HG02623 (cell line): ENCODE measurements at regions not wholly inside any gene's neighbourhood (a gene's known extent, or its start where the extent isn't known, plus 50 kb on each side); places are given as distances from the start of the nearest gene placed in this dataset.
A peak's percentile ranks its signal among the peaks of the same experiment; 100 is the strongest.

Experiments used
- ATAC-seq: cut with Tn5 transposase; IDR thresholded peaks from one replicate; pipeline ENCODE4 v1.9.1; 2021; ENCODE audit warnings: moderate library complexity; ENCODE audit not compliant: unreplicated experiment

DNA sequence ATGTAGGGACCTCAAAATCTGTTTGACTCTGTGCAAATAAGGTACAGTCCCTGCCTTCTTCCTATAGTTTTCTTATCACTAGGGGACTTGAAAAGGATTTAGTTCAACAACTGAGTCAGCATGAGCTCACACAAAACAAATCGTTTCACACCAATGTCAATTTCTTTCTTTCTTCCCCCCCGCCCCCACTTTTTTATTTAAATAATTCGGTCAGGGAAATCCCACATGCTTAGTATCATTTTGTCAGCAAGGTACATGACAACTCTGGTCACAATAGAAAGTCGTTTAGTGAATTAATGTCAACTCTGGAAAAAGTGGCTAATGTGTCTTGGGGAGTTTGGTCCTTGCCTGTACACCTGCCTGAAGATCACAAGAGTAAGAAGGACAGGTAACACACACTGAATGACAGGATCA, 232.2 kb upstream of the PLEKHG7 start:
- ATAC-seq: peak; percentile 22

DNA sequence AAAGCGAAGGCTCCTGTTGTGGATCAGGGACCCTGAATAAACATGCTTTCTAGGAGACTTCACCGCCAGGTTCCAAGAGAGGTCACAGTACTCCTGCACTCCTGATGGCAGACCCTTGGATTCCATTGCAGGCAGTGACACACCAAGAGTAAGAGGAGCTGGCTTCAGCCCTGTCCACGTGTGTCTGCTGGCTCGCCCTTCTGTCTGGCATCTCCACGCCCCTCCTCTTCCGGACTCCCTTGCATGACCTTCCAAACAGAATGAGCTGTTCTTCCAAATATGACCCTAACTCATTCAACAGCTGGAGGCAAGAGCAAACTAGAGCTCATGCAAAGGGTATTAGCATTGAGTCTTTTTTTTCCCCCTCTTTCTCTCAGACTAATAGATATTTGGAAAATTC, 233.0 kb upstream of the PLEKHG7 start:
- ATAC-seq: no peak

DNA sequence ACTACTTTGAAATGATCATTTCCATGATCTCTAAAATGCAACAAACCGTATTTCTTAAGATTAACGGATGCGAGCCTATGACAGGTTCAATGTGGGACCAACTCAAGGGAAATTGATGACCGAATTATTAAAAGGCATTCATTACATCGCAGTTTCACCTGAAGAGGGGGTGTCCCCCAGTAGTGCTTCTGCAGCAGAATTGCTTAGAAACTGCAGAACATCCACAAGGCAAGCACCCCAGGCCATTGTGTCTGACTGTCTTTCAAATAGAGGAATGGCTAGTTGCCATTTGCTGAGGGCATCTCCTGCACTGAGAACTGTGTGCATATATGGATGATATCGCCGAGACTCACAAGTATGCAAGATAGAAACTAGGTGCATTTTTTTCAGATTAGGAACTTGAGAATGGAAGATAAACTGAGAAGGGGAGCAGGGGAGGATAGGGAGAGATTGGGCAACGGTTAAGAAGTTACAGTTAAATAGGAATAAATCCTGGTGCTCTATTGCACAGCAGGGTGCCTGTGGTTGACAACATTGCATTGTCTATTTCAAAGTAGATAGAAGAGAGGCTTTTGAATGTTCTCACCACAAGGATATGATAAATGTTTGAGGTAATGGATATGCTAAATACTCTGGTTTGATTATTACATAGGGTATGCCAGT, 234.3 kb upstream of the PLEKHG7 start:
- no peak for ATAC-seq

DNA sequence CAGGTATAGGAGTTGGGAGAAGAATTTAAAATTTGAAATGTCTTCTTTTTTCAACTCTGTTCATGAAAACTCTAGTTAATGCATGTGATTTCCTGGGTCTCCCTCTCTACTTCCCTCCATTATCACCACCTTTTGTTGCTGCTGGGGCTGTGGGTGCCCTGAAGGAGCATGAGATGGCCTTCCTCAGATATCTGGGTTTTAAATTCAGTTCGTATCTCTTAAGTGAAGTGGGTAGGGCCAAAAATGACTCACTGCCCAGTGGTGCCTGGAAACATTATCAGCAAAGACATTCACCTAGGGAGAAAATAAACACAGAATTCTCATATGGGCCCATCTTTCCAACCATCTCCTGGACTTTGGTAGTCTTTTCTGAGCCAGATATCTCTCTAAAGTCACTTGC, 234.9 kb upstream of the PLEKHG7 start:
- ATAC-seq: no peak

DNA sequence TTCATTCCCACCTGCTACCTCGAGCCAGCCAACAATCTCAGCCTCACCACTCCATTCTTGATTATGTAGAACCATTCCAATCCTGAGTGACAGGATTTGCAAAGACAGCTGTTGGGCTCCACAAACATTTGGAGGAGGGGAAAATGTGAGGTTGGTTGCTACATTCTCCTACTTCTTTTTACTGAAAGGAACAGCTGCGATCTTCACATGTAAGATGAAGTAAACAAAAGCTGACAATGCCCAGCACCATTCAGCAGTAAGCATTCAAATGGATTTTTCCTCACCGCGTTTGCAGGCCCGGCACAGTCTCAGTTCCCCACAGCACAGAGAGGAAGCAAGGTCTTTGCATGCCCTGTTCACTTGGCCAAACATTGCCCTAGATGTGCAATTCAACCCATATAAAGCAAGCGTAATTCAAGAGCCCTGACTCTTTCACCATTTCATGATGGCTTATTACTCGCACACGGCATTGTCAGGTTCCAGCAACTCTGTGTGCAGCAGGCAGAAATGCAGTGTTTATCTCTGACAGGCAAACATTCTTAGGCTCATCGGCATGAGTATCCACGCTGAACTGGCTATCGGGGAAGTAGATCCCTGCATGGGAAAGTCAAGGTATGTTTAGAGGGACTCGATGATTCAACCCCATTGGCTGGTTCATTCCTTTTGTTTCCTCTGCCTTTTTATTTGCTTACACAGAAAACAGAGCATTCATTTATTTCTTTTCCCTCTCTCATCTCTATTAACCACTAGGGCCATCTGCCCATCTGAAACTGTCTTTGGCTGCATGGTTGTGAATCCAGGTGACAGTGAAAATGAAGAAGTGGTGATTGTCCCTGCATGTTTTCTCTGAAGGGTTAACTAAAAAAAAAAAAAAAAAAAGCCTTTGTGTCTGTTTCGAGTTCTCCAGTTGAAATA, 236.1 kb upstream of the PLEKHG7 start:
- ATAC-seq: peak; percentile 38

DNA sequence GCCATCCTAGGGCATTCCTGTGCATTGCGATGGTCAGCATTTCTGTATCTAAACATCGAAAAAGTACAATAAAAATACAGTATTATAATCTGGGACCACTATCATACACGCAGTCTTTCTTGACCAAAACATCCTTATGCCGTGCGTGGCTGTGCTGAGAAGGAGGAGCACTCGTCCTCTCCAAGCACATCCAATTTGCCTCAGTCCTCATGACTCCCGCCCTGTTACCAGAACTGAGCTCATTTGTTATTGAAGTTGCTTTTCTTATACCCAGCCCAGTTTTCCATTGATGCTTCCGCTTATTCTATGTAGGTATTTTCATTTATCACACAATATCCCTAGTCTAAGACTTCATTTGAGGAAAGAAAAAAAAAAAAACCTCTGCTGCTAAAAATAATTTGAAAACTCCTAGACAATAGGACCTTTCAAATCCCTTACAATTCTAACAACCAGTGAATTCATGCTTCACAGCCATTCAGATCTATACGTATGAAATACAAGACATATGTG, 236.9 kb upstream of the PLEKHG7 start:
- no peak for ATAC-seq

DNA sequence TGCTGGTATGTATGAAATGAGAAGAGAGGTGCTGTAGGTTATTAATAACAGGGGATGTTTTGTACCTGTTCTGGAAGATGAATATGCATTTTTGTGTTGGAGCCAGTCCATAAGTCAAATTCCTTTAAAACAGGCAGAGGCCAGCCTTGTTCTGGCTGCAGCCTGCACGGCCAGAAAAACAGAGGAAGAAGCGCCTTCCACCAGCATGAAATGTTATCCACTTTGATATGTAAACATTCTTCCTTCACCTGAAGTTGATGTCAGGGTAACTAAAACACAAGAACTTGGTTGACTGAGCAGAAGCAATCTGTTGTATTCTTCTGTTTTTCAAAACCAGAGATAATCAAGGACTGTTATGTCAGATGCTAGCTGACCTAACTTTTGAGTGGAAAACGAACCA, 237.9 kb upstream of the PLEKHG7 start:
- no peak for ATAC-seq

DNA sequence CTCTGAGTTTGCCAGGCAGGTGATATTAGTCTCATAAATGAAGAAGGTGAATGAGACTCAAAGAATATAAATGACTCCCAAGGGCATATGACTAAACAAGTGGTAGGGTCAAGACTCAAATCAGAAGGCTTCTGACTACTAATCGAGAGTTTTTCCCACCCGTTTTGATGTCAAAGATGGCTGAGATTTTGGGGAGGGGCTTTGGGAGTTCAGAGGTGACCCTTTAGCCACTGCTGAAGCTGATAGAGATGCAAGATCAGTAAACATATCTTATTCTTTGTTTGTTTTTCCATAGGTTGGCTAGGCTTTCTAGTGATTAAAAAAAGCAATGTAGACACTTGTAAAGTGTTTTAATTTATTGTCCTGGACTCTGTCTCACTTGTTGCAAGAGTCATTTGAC, 239.6 kb upstream of the PLEKHG7 start:
- no peak for ATAC-seq

DNA sequence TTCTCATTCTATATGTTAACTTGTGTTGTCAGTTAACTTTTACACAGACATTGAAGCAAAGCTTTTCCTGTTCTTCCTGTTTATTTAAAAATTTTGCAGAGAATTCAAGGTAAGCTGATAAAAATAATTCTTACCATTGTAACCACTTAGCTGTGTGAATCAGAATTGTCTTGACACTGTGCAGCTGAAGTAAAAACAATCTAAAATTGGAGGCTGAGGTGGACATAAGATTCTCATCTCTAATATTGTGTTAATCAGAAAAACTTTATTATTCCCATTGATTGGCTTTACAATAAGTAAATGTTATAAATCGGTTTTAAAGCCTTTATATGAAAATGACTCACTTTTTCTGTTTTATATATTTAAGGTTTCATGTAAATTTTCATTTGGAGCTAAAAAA, 240.3 kb upstream of the PLEKHG7 start:
- no peak for ATAC-seq

DNA sequence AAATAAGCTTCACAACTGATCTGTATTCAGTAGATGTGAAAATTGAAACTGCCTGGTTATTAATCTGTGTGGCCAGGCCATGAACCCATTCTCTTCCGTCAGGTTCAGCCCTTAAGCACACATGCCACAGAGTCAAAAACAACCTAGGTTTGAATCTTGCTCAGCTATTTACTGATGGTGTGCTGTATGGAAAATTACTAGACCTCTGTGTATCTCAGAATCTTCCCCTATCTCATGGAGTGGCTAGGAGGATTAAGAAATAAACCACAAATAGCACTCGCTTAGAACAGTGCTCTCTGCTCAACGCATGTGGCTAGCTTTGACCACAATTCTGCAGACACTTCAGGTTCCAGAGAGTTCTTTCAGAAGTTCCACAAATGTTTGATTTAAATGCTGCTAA, 240.7 kb upstream of the PLEKHG7 start:
- peak; percentile 53 for ATAC-seq

DNA sequence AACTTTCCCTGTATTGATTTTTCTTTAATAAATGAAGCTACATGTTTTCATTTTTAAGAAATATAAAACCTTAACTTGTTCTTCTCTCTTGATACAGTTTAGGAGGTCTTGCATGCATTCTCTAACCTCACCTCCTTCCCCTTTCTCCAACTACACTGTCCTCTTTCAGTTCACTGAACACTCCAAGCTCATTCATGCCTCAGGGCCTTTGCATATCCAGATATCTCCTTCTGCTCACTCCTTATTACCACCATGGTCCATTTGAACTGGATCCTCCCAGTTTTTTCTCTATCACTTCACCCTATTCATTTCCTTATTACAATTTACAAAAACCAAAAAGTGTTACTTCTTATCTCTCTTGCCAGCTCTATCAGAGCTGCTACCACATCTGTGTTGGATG, 242.9 kb upstream of the PLEKHG7 start:
- ATAC-seq: no peak

DNA sequence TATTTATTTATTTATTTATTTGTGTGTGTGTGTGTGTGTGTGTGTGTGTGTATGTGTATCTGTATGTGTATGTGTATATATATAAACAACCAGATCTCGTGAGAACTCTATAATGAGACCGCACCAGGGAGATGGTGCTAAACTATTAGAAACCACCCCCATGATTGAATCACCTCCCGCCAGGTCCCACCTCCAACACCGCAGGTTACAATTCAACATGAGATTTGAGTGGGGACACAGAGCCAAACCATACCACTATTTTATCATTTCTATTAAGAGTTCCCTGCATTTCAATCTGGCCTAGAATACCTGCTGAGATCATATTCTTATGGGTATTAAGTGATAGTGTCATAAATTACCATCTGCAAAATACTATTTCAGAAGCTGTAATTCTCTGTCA, 243.8 kb upstream of the PLEKHG7 start:
- no peak for ATAC-seq

DNA sequence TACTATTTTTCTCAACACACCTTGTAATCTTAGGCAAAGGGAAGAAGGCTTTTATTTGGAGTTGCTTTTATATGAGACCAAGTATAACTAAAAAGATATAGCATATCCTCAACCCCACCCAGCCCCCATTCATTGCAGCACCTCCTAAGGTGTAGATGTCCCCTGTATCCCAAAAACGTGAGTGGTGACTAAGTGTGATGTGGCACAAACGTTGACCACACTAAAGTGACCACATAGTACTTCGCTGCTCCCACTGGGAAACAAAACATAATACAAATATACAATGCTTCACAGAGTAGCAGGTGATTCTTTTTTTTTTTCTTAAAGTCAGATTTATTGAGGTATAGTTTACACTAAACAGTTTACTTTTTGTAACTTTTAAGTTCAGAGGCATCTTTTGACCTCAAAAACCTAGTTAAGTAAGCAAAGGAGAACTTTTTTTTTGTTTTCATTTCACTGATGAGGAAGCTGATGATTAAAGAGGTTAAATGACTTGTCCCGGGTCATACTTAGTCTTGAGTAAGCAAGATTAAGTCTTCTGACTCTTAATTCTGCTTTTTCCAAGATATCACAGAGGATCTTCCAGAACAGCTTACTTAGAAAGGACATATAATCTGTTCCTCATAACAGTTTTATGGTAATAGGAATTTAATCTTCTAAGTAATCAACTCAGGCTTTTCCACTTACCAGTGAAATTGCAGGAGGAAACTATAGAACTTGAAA, 245.2 kb upstream of the PLEKHG7 start:
- ATAC-seq: no peak

DNA sequence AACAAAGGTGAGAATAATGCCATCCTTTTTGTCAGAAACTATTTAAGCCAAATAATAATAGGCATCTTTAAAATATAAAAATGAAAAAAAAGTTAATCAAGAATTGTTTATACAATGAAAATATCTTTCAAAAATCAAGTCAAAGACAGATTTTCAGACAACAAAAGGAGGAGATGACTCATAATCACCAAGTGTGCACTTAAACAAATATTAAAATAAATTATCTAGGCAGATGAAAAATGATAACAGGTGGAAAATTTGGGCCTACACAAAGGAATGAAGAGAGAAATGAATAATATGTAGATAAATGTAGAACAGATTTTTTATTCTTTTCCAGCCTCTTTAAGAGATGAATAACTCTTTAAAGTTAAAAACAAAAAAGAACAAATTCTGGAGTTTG, 250.0 kb upstream of the PLEKHG7 start:
- ATAC-seq: no peak

DNA sequence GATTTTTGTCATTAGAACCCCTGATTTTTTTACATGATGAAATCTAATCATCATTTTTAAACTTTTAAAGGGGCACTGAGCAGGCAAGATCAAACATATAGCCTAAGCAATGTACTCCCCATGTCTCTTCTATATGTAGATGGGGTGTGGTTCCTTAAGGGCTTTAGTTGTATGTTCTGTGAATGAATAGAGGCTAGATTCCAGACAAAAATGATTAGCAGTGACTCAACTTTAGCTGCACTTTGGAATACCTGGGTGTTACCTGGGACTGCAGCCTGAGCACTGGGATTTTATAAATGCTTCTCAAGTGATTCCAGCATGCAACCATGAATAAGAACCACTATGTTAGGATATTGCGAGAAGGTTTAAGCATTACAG, 256.7 kb upstream of the PLEKHG7 start:
- ATAC-seq: no peak

DNA sequence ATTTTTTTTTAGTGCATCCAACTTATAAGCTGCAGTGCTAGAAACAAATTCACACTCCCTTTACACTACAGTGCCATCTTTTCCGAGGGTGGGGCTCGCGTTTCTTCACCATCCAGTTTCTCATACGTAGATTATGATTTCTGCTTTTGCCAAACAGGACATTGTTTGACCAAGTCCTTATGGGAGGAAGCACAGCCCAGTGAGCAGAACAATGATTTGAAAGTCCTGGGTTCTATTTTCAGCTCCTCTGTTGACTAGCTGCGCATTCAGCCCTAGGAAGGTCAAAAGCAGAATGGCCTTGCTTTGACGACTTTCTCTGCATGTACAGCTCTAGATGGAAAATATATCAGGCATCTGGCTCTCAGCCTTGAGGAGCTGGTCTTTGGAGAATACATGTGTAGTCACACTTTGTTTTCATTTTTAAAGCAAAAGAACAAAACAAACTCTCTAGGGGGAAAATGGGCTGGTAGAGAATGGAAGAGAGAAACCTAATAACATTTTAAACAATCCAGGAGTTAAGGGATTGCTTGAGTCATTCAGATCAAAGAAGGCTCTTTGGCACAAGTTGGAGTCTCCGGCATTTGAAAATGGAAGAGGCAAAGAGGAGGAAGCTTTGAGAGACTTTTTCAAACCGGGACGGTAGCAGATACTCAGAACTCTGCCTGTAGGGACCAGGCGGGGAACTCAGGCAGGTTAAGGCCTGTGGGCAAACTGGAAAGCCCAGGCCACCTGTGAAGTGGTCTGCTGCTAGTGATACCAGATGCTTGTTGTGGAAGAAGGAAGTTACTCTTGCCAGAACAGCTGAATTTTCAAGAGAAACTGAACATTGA, 257.3 kb upstream of the PLEKHG7 start:
- ATAC-seq: peak; percentile 79

DNA sequence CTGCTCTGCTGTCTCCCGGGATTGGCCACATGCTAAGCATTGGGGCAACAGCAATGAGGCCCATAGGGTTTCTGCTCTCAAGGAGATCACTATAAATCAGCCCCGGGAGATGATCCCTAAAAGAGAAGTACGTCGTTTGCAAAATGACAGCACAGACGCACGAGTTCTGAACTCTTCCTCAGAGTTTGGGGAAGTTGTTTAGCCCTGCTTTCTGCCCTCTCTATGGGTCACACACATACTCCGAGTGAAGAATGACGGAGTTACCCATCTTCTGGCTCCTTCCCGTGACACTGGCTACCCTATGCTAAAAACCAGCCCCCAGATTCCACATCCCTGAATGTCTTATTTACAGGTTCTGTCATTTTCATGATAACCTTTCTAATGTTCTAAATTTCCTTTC, 258.0 kb upstream of the PLEKHG7 start:
- ATAC-seq: peak; percentile 24

DNA sequence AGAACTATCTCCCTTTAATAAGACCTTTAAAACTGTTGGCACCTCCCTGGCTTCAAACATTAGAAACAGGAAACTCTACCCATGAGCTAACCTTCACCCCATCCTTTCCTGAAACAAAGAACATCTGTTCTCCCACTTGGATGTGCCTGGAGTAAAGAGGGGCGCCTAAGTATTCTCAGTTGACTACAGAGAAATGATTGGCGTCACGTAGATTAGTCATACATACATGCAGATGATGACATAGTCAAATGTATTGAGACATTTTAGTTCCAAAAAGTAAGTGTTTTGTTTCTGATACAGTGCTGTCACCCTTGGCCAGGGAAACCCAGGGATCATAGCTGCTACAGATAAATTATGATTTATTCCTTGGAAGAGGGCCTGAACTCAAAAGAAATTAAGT, 260.0 kb upstream of the PLEKHG7 start:
- ATAC-seq: no peak

DNA sequence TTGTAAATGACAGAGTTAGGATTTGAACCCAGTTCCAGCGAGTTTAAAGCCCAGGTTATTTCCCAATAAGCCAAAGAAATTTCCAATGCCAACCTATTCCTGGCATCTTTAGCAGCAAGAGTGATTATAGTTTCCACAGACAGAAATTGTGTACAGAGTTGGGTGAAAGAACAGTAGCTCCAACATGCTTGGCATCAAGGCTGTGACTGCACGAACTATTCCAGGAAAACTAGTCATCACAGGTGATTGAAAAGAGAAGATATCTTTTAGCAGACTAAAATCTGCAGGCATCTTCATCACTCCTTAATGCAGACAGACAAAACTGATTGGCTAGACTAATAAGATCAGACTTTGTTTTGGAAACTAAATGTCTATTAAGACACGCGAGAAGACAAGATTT, 262.7 kb upstream of the PLEKHG7 start:
- no peak for ATAC-seq

DNA sequence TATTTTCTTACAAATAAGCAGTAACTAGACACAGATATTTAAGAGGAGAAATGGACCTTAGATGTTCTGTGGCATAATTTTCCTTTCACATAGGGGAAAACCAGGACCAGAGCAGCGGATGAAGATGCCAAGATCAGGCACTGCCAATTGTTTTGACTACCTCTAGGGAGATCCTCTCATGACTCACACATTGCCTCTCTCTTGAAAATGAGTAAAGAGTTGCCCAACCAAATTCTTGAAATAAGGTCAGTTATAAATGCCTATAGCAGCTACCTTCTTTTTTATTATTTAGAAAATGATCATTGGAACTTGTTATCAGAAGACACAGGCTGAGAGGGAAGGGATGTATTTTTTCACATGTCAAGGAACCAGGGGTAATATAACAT, 263.4 kb upstream of the PLEKHG7 start:
- no peak for ATAC-seq
